Right kidney (tissue), 1 donor: ENCODE measurements at regions not wholly inside any gene's neighbourhood (a gene's known extent, or its start where the extent isn't known, plus 50 kb on each side); places are given as distances from the start of the nearest gene placed in this dataset.

ENCODE experiments used
- DNase-seq: peaks from one replicate; pipeline ENCODE4 v3.0.0-alpha.2; 2016

DNA sequence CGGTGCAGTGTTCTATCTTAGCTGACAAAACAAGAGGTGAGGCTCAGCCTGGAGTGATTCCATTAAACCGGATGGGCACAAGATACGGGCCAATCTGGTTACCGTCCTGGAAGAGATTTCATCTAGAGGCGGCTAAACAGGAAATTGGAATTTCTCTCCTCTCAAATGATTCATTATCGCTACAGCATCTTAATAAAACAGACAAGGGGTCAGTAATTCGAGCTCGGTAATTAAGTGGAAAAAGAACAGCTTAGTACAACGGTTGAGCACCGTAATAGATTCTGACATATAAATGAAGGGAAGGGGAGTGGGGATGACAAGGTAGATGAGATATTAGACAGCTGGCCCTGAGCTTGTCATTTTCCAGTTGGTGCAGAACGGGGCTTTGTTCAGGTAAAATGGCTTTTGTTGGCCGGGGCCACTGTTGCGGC, 137.2 kb downstream of the EDN3 start:
- DNase-seq: no peak

DNA sequence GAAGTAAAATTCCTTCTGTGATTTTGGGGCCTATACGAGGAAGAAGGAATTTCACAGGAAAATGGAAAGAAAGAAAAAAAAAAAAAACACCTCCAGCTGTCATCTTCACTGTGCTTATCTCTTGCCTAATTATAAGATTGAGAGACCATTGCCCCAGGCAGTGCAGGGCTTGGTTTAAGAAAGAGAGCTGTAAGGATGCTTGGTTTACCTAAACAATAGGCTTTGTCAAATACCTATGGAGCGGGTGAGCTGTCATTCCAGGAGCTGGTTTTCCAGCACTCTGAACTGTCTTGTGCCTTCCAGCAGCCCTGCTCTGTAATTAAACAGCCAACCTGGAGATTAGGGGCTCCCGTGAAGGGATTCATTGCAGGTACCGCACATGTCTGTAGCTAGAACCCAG, 137.8 kb downstream of the EDN3 start:
- no peak for DNase-seq

DNA sequence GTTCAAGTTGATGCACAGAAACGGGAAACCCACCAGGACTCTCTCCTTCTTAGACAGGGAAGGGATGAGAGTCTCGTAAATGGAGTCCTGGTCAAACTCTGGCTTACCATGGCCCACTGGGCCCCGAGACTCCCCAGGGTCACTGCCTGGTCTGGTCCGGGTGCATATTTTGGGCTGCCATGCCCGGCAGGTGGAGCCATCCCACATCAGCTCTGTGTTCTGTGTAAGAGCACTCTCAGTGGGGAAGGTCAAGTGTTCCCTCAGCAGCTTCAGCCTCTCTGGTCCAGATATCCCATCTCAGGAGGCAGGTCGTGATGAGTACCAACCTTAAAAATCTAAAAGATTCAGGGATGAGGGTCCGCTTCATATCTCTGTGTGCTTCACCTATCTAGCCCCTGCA, 138.8 kb downstream of the EDN3 start:
- no peak for DNase-seq

DNA sequence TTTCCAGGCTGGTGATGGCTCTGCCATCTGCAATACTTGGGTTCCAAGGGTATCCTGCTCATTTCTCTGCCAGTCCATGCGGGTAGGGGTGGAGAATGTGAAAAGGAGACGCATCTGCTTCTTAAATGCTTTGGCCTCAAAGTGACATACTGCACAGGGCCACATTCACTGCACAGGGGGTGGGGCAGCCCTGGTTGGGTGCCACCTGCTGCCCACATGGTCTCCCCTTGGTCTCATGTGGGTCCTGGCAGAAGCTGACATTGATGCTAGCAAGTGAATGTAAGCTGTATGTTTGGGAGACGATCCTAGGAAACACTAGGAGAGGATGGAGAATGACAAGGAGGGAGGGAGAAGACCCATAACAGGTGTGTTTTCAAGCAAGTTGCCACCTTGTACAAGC, 140.9 kb downstream of the EDN3 start:
- DNase-seq: no peak

DNA sequence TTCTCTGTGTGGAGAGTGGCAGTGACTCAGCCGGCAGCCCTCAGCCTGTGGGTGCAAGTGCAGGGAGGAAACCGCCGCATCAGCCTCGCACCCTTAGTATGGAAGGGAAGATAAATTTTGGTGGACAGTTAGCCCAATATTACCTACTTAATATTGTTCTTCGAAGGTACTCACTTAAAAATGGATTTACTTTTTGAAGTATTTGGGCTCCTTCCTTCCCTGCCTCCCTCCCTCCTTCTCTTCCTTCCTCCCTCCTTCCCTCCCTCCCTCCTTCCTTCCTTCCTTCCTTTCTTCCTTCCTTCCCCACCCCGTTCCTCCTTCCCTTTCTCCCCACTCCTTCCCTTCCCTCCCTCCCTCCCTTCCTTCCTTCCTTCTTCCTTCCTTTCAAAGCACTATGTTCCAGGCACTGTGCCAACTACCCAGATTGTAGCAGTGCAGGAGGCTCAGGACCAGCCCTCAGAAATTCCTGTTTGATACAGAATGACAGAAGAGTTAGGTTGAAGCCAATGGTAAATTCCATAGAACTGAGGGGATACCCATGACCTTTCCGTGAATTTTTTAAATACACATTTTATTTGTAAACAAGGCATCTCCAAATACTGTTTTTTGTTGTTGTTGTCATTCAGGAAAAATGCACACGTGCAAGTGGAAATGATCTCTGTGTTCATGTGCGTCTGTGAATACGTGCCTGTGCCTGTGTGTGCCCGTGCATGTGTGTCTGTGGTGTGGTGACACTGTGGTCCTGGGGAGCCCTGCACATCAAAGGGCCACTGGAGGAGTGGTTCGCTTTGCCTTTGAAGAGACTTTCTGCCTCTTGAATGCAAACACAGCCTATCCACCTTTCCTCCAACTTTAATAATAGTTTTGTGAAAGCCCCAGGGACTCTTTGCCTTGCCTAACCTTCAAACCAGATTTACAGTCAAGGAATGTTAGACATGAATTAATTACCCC, 141.7 kb downstream of the EDN3 start:
- no peak for DNase-seq

DNA sequence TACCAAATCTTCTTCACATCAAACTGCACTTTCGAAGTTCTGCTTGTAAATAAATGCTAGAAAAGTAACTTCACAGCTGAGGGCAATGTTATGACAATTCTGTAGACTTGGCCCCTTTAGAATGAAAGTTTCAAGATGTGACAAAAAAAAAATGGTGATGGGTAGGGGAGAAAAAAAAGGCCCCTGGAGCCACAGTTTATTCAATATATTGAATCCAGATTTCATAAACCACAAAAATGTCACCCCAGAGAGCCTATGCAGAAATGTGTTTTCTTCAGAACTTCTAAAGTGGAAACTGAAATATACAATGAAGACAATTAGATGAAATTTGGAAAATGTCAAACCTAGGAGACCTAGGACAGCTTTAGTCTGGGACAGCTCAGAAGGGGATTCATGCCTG, 143.1 kb downstream of the EDN3 start:
- DNase-seq: no peak

DNA sequence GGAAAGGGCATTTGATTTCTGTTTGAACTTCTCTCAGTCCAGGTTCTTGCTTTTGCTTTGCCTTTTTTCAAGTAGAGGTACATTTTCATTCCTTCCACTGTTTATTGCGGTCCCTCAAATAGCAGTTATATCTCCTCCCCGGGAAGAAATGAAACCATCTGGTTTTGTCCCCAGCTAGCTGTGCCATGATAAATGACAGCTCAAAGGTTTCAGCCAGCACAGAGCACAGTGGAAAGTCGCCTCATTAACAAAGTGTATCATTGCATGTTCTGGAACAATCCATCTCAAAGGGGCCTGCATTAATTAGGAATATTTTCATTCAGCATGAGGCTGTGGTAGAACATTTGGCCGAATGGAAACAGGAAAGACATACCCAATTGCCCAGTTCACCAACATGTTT, 146.0 kb downstream of the EDN3 start:
- no peak for DNase-seq

DNA sequence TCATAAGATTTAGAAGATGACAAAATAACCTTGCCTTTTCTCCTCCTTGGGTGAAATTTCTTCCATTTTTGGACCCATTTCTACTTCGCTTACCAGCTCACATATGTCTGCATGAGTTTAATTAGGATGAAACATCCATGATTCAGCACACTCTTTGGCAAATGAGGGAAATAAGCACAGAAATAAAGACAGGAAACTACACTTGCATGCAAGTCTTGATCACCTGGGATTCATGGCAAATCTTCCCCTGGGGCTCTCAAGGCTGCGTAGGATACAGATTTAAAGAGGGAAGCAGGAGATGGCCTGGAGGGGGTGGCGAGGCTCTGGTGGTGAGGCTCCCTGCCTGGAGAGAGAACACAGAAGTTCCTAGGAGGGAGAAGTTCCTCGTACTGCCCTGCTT, 147.8 kb downstream of the EDN3 start:
- DNase-seq: no peak

DNA sequence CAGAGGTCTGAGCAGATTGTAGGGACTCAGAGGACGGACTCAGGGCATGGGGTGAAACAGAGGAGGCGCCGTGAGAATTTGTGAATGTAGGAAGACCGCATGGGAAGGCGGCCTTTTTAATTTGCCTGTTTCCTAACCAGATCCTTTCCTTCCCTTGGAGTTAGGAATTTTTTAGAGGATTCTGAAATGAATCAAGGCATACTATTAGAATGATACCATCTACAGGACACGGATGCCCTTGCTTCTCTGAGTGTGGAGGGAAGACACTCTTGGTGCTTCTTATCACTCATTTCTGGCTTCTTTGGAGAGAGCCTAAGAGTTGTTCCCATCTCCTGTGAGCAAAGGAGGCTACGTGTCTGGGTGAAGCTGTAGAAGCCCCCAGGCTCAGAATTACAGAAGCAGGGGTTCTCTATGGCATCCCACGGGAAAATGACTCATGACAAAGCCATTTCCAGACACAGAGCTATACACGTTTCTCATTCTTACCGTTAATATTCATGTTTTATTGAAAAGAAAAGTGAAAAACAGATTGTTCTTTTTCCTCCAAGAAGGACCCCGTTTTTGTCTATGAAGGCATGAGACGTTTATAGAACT, 148.5 kb downstream of the EDN3 start:
- no peak for DNase-seq

DNA sequence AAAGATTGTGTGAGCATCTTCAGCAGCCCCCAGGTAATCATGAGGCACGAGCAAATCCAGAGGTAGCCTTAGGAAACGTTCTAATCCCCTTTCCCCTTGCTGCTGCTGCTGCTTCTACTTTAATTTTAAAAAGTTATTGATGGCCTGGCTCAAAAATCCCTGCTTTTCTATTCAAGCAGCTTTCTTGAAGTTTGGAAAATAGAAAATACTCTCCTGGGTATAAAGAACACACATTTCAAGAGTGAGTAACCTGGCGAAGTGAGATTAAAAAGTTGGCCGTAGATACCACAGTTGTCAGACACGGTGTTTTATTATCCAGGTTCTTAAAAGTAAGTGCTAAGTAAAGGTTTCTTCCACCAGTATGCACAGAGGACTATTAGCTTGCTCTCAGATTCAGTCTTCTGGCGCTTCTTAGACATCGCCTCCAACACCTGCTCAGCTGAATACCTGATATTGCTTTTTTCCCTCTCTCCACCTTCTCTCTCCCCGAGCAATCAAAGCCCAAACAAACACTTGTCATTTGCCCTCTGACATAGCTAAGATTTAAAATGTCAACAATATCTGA, 150.7 kb downstream of the EDN3 start:
- no peak for DNase-seq

DNA sequence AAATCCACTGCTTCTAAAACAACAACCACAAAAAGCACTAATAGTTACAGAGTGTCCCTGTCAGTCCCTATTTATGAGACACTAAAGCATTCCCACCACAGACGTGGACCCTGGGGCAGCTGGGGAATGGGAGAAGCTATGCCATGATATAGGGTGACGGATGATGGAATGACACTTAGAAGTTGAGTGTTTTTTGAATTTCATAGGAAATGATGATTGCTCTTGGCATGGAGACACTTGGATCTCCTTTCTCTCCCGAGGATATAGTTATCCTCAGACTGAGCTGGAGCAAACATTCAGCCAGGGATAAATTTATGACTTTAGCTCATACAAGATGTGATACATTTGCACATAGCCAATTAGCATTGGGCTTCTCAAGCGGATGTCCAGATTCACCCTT, 151.2 kb downstream of the EDN3 start:
- no peak for DNase-seq

DNA sequence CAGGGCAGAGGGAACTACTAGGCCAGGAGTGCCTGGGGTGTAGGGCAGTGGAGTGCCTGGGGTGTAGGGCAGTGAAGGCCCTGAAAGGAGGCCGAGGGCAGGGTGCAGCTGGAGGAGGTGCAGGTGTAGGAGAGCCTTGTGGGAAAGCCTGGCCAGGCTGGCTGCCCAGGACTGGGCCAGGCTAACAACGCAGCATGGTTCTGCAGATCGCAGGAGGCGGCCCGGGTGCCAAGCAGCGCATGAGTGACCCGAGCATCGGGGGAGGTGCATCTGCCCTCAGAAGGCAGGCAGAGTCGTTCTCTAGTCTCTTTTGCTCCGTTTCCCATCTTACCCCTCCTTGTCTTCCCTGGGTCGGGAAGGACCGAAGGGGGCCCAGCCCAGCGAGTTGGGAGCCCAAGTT, 151.5 kb upstream of the PHACTR3 start:
- no peak for DNase-seq

DNA sequence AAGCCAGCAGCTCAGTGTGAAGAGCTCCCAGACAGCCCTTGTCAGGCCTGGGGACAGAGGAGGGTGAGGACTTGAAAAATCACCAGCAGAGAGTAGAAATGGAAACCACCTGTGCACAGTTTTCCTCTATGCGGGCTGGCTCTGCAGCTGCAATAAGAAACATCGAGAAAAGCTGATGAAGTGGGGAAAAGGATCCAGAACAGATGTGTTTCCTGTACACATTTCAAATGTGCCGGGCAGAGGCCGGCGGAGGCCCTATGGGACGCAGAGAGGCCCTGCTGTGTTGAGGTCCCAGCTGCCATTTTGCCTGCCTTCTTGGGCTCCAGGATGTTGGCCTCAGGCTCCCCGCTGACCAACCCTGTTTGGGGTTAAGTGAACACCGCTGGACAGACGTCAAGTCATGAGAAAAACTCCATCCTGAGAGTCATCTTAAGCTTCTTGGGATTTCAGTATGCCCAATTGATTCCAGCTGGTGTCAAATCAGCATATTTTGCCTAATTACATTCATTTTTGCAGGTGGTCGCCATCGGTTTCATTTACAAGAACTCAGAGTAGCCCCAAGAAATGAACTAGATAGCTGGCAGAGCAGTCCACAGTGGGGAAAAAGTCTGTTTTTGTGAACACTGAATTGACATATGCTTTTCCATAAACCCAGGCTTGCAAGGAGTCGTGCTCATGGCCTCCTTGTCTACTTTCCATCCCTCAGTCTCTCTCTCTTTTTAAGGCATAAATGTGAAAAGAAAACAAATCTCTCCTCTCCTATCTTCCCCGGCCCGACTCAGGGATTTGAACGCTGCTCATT, 150.4 kb upstream of the PHACTR3 start:
- DNase-seq: no peak

DNA sequence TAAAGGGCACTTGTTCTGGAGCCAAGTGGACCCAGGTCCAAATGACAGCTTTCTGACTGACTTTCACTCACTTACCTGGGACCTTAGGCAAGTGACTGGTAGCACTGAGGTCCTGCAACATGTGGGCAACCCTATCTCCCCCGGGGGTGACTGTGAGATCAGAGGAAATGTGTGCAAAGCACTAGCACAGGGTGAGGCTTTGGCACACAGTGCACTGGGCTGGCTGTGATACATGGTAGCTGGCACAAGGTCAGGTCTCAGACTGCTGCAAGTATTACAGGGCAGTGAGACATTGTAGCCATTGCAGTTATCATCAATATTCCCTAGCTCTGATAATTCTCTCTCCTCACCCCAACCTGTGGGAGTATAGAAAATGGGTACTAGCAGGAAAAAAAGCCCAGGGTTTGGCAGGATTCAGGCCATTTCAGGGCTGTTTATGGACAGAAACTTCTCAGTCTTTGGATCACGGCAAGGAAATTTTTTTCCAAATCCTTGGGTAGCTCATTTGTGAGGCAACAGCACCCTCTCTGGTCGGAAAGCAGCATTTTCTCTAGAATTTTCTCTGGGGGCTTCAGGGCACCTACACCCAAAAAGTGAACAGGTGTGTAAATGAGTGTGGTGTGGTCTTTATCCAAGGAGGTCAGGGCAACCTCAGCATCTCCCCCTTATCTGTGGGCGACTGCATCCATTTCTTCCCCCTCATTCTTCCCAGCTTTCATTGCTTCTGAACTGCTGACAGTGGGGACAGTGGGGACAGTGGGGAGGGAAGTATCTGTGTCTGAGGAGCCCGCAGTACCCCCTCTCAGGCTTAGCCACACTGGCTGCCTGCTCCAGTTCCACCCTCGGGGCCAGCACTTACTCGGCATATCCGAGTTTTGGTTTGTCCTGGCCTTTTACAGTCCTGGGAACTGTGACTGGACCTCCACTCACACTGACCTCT, 148.7 kb upstream of the PHACTR3 start:
- peak; percentile 52 for DNase-seq

DNA sequence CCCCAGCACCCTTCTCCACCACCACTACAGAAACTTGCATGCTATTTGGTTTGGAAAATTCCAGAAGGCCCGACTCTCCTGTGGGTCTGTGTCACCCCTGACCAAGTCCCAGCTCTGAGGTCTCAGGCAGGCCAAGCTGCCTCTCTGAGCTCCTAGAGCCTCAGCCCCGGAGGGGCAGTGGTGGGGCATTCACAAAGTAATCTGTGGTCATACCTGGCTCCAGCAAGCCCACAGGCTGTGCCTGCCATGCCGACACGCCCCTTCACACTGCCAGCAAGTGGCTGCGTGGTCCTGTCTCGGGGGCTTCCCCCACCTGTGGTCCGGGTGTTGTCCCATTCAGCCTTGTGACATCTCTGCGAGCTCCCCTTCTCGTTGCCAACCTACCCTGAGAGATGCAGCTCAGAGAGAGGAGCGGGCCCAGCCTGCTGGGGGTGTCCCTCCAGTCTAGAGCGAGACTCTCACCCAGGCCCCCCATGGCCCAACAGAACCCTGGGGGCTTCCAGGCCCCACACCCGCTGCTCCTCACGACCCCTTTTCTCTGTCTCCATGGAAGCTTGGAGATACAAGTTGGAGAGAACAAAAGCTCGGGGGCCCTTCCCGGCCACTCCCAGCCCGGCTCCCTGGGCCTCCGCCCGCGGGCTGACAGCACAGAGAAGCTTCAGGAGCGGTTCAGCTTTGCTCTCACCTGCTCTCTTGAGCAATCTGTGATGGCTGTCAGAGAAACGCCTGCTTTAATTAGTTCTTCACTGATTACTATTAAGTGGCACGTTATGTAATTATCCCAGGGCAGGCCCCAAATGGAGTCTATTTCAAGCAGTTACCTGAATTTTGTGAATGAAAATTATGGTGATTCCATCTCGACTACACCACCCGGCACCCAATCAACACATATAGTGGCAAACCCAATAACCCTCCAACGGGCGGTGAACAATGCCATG, 147.7 kb upstream of the PHACTR3 start:
- no peak for DNase-seq

DNA sequence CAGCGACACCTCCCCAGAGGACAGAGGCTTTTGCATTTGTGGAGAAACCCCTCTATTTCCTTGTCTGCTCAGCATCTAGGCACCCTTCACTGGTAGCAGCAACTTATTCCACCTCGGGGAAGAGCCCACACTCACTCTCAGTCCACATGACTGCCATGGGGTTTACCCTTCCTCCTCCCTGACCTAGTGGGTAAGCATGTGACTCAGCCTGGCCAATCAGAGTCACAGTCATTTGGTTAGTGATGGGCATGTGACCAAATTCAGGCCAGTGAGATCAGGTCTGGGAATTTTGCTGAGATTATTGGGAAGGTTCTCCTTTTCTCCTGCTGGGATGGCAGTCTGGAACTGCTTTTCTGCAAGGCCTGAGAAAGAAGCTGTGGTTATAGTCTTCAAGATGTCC, 145.7 kb upstream of the PHACTR3 start:
- DNase-seq: no peak

DNA sequence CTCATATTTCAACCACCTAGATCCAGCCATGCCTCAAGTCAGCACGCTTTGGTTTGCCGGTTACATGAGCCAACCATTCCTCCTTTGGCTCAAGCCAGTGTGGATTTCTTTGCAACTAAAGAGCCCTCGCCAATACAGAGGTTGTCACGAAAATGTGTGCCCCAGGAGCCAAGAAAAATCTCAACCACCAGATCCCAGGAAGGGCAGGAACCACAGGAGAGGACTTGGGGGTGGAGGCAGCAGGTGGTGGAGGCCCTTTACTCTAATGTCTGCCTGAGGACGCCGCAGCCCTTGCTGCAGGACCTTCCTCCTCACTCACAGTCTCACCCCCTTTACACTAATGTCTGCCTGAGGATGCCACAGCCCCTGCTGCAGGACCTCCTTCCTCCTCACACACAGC, 144.8 kb upstream of the PHACTR3 start:
- DNase-seq: no peak

DNA sequence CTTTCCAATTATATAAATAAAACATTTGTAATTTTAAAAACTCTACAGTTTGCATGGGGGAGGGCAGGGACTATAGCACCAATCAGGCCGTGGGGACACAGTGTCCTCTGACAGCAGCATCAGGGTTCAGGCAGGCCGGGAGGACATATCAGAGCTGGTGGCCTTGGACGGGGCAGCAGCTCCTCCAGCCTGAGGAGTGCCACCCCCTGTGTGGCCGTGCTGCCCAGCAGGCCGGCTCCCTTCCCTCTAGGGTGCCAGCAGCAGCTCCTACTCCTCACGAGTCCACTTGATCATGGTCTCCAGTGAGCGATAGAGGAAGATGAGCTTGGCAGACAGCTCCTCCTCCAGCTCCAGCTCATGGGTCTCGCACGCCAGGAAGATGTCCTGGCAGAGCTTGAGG, 144.0 kb upstream of the PHACTR3 start:
- no peak for DNase-seq

DNA sequence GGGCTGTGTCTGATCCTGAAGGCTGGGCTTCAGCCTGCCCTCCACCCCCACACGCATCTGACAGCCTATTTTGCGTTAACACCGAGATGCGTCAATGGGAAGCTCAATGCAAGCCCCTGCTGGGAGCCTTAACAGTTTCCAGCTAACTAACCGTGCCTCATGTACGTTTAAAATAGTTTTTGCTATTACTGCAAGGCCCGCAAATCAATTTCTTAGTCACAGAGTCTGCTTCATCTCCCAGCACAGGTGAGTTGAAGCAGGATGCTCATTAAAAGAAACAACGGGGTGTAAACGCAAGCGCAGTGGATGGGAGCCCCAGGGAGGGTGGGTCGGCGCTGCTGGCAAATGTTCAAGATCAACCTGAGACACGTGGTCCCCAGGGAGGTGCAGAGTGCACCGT, 142.8 kb upstream of the PHACTR3 start:
- no peak for DNase-seq

DNA sequence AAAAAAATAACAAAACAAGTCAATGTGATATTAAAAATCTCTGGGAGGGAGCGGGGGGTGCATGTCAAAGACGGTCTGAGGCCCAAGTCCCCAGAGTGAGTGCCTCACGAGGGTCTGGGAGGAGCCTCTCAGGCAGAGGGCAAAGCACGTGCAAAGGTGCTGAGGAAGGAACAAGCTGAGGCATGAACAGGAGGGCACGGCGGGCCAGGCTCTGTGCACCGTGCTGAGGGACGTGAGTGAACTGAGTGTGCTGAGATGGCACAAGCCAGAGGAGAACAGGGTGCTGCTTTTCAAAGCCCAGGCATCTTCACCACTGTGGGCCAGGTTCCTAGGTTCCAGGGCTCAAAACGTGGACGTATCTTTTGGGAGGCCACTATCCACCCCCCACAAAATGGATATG, 142.1 kb upstream of the PHACTR3 start:
- no peak for DNase-seq

DNA sequence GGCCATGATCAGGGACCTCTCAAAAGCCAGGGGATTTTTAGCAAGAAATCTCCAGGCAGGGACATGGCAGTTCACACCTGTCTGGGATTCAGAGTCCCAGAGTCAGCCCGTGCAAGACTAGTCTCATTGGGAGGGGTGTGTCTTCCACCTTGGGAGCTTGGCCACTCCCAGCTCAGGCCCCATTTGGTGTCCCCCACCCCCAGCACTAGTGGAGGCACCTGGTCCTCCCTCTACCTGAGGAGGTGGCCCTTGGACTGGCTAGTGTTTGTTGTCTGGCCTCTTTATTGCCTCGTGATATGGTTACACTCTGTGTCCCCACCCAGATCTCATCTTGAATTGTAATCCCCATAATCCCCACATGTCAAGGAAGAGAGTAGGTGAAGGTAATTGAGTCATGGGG, 140.8 kb upstream of the PHACTR3 start:
- DNase-seq: no peak
